Activated CD4-positive, alpha-beta T cell treated with anti-CD3 and anti-CD28 coated beads, Interleukin-2, amount 10 ng/mL, durations not matched to agents 24 days and 14 days (primary cell): ENCODE measurements at regions not wholly inside any gene's neighbourhood (a gene's known extent, or its start where the extent isn't known, plus 50 kb on each side); places are given as distances from the start of the nearest gene placed in this dataset.
"Not testable (repeated sequence)": the region's sequence is repeated elsewhere in the genome, so short reads cannot be mapped to it uniquely, and the experiment has no call there.

Experiments used
- DNase-seq: peaks from one replicate; pipeline ENCODE4 v3.0.0; 2022
- H3K27ac Mint-ChIP-seq: one replicate; pipeline ENCODE4 v1.8.0; 2022; ENCODE audit warnings: mild to moderate bottlenecking, mixed read lengths
- H3K27me3 Mint-ChIP-seq: one replicate; pipeline ENCODE4 v1.8.0; 2022; ENCODE audit warnings: mixed read lengths
- H3K36me3 Mint-ChIP-seq: one replicate; pipeline ENCODE4 v1.8.0; 2022; ENCODE audit warnings: low read depth, mild to moderate bottlenecking, mixed read lengths
- H3K4me1 Mint-ChIP-seq: one replicate; pipeline ENCODE4 v1.8.0; 2021; ENCODE audit warnings: mixed read lengths
- H3K4me3 Mint-ChIP-seq: one replicate; pipeline ENCODE4 v1.8.0; 2022; ENCODE audit warnings: mild to moderate bottlenecking, moderate library complexity, mixed read lengths
- H3K9me3 Mint-ChIP-seq: one replicate; pipeline ENCODE4 v1.8.0; 2021; ENCODE audit warnings: mixed read lengths
- intact Hi-C: fragments of 100-400 bp; cut with micrococcal nuclease; formaldehyde crosslinking; loops from one replicate; pipeline ENCODE4 v1.15.1; 2023

DNA sequence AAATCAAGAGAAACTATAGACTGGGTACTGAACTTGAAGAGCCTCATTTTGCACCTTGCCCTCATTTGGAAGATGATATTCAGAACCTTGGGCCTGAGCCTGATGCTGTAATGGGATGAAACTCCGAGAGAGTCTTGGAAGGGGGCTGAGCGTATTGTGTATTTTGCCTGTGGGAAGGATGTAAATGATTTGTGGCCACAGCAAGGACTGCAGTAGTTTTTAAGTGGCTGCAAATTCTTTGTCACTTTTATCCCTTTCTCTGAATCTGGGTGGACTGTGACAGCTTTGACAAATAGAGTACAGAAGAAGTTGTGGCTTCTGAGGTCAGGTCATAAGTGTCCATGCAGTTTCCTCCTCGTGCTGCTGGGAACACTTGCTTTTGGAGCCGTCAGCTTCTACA lies 221.2 kb downstream of the ADRA2A start:
- no peaks in the 10 kb centered on the region for H3K9me3 Mint-ChIP-seq
- intact Hi-C loops, result no loop called here
- DNase-seq, result no peak
- peaks cover 11% of the 10 kb centered on the region for H3K27me3 Mint-ChIP-seq
- no peak overlapping the region for H3K27ac Mint-ChIP-seq
- no peak overlapping the region for H3K4me3 Mint-ChIP-seq
- H3K36me3 Mint-ChIP-seq, result no peaks in the 10 kb centered on the region
- no peaks in the 10 kb centered on the region for H3K4me1 Mint-ChIP-seq

DNA sequence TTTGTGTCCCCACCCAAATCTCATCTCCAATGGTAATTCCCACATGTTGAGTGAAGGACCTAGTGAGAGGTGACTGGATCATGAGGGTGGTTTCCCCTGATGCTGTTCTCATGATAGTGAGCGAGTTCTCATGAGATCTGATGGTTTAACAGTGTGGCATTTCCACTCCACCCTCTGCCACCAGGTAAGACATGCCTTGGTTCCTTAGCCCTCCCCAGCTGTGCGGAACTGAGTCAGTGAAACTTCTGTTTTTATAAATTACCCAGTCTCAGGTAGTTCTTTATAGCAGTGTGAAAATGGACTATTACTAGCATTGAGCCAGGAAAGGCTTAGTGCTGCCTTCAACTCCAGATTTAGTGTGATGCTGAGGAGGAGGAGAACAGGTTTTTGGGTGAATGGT lies 222.2 kb downstream of the ADRA2A start:
- DNase-seq, result no peak
- intact Hi-C loops, result no loop called here
- H3K4me3 Mint-ChIP-seq, result no peak overlapping the region
- H3K36me3 Mint-ChIP-seq, result no peaks in the 10 kb centered on the region
- no peak overlapping the region for H3K27ac Mint-ChIP-seq
- no peaks in the 10 kb centered on the region for H3K9me3 Mint-ChIP-seq
- H3K27me3 Mint-ChIP-seq, result peaks cover 6% of the 10 kb centered on the region
- H3K4me1 Mint-ChIP-seq, result no peaks in the 10 kb centered on the region

DNA sequence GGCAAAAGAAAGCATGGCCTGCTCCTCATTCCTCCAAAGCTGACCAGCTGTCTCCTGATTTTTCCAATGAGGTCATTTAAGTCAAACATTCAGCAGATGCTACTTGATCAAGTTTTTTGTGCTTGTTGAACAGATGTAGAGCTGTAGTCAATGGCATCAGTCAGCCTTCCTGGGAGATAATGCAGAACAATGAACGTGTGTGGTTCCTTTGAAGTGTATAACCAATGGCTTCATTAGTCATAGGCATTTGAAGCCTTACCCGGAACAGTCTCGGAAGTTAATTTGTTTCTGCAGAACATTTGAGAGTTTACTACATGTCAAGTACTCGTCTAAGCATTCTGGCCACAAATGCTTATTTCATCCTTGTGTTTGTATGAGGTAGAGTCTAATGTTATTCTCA lies 227.1 kb downstream of the ADRA2A start:
- Mint-ChIP-seq H3K27me3 (no peaks in the 10 kb centered on the region), H3K9me3 (no peaks in the 10 kb centered on the region), H3K27ac (no peak overlapping the region), H3K4me3 (no peak overlapping the region), H3K4me1 (no peaks in the 10 kb centered on the region), H3K36me3 (no peaks in the 10 kb centered on the region)
- intact Hi-C loops, result no loop called here
- no peak for DNase-seq

GRCh38 chr10:111316722-111317212 lies 239.9 kb downstream of the ADRA2A start:
- no peak overlapping the region for H3K4me3 Mint-ChIP-seq
- no peaks in the 10 kb centered on the region for H3K4me1 Mint-ChIP-seq
- intact Hi-C loops, result no loop called here
- H3K9me3 Mint-ChIP-seq, result no peaks in the 10 kb centered on the region
- H3K27me3 Mint-ChIP-seq, result peaks cover 8% of the 10 kb centered on the region
- H3K36me3 Mint-ChIP-seq, result no peaks in the 10 kb centered on the region
- no peak overlapping the region for H3K27ac Mint-ChIP-seq
- no peak for DNase-seq

DNA sequence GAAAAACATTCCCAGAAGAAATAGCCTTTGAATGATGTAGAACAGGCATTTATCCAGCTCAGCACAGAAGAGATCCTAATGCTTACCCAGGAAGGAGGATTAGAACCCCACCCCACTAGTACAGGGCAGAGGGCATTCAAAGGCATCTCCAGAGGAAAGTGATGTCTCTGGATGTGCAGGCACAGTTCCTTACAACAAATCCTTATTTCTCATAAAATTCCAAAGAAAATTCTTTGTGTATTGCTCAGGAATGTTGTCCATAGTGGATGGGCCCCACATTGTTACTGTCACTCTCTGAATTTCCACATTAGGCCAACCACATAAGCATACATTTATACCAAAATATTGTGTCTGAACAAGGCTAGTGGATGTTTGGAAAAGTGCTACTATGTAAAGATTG lies 243.0 kb downstream of the ADRA2A start:
- H3K36me3 Mint-ChIP-seq, result no peaks in the 10 kb centered on the region
- no peaks in the 10 kb centered on the region for H3K9me3 Mint-ChIP-seq
- H3K27ac Mint-ChIP-seq, result no peak overlapping the region
- intact Hi-C loops, result no loop called here
- no peak for DNase-seq
- H3K27me3 Mint-ChIP-seq, result peaks cover 7% of the 10 kb centered on the region
- H3K4me3 Mint-ChIP-seq, result no peak overlapping the region
- H3K4me1 Mint-ChIP-seq, result no peaks in the 10 kb centered on the region

DNA sequence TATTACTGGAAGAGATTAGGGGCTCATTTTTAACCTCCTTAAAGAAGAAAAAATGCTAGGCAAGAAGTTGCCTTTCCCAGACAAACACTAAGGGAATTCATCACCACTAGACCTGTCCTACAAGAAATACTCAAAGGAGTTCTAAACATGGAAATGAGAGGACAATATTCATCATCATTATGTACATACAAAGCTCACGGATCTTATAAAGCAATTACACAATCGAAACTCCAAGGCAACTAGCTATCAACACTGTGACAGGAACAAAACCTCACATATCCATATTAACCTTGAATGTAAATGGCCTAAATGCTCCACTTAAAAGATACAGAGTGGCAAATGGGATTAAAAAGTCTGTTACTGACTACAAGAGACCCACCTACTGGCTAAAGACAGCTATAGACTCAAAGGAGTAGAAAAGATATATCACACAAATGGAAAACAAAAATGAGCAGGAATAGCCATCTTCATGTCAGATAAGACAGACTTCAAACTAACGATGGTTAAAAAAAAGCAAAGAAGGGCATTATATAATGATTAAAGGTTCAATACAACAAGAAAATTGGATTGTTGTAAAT lies 246.6 kb downstream of the ADRA2A start:
- no peaks in the 10 kb centered on the region for H3K4me1 Mint-ChIP-seq
- H3K36me3 Mint-ChIP-seq, result no peaks in the 10 kb centered on the region
- peaks cover 2% of the 10 kb centered on the region for H3K27me3 Mint-ChIP-seq
- no peaks in the 10 kb centered on the region for H3K9me3 Mint-ChIP-seq
- no peak overlapping the region for H3K4me3 Mint-ChIP-seq
- H3K27ac Mint-ChIP-seq, result no peak overlapping the region
- intact Hi-C loops, result no loop called here
- no peak for DNase-seq

DNA sequence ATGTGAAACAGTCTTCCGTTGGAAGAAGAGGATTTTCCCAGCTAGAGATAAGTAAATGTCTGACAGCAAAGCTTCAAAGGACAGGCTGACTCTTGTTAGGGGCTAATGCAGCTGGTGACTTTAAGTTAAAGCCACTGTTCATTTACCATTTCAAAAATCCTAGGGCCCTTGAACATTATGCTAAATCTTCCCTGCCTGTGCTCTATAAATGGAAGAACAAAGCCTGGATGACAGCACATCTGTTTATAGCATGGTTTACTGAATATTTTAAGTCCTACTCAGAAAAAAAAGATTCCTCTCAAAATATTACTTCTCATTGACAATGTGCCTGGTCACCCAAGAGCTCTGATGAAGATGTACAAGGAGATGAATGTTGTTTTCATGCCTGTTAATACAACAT lies 255.3 kb downstream of the ADRA2A start:
- intact Hi-C loops, H3K27me3 Mint-ChIP-seq, DNase-seq, H3K4me1 Mint-ChIP-seq, H3K4me3 Mint-ChIP-seq, H3K9me3 Mint-ChIP-seq, H3K36me3 Mint-ChIP-seq, H3K27ac Mint-ChIP-seq: not testable (repeated sequence)

DNA sequence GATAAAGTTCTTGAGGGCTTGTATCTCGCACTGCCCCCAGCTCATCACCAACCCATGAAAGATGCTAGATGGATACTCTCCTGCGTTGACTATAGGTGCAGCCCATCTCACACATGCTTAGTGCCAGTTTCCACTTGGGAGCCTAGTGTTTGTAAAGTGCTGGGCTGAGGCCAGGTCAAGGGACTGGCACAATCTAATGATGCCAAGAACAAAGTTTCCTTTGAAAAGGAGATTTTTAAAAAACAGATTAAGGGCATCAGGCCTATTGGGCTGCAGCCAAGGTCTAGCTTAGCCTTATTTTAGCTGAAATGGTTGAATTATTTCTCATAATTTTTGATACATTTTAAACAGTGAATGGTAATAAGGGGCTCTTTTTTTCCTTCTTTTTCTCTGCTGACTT lies 259.0 kb downstream of the ADRA2A start:
- Mint-ChIP-seq H3K36me3 (no peaks in the 10 kb centered on the region), H3K9me3 (peaks cover 9% of the 10 kb centered on the region), H3K4me1 (no peaks in the 10 kb centered on the region), H3K27ac (no peak overlapping the region), H3K27me3 (no peaks in the 10 kb centered on the region), H3K4me3 (no peak overlapping the region)
- no peak for DNase-seq
- intact Hi-C loops, result no loop called here

- no peaks in the 10 kb centered on the region for H3K27me3 Mint-ChIP-seq
- H3K36me3 Mint-ChIP-seq, result no peaks in the 10 kb centered on the region
- no peak for DNase-seq
- H3K4me1 Mint-ChIP-seq, result no peaks in the 10 kb centered on the region
- intact Hi-C loops, result no loop called here
- no peak overlapping the region for H3K4me3 Mint-ChIP-seq
- peaks cover 14% of the 10 kb centered on the region for H3K9me3 Mint-ChIP-seq
- no peak overlapping the region for H3K27ac Mint-ChIP-seq
Observed at GRCh38 chr10:111338035-111338434, 261.2 kb downstream of the ADRA2A start.

GRCh38 chr10:111338805-111339204 lies 262.0 kb downstream of the ADRA2A start:
- DNase-seq, result no peak
- no peaks in the 10 kb centered on the region for H3K4me1 Mint-ChIP-seq
- no peak overlapping the region for H3K4me3 Mint-ChIP-seq
- no peaks in the 10 kb centered on the region for H3K27me3 Mint-ChIP-seq
- peaks cover 15% of the 10 kb centered on the region for H3K9me3 Mint-ChIP-seq
- H3K27ac Mint-ChIP-seq, result no peak overlapping the region
- intact Hi-C loops, result no loop called here
- H3K36me3 Mint-ChIP-seq, result no peaks in the 10 kb centered on the region

DNA sequence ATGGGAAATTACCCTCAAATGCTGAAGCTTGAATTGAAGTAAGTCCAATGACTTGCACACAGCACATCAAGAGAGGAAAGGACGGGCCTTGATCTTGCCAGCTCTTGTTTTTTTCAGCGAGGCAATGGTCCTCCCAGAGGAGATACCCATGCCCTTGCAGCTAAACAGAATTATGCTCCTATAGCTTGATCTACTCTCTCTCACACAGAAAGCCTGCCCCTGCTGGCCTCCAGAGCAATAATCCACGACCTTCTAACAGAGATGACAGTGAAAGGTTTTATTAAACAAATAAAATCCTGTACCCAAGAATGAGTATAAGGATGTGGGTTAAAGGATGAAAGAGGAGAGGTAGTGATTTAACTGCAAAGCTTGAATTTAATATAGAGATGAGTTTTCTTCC lies 268.0 kb downstream of the ADRA2A start:
- H3K4me3 Mint-ChIP-seq, result no peak overlapping the region
- H3K27ac Mint-ChIP-seq, result no peak overlapping the region
- intact Hi-C loops, result no loop called here
- peaks cover 15% of the 10 kb centered on the region for H3K9me3 Mint-ChIP-seq
- H3K27me3 Mint-ChIP-seq, result peaks cover 2% of the 10 kb centered on the region
- no peaks in the 10 kb centered on the region for H3K4me1 Mint-ChIP-seq
- H3K36me3 Mint-ChIP-seq, result no peaks in the 10 kb centered on the region
- DNase-seq, result no peak

- Mint-ChIP-seq H3K36me3 (no peaks in the 10 kb centered on the region), H3K27ac (no peak overlapping the region), H3K27me3 (peaks cover 2% of the 10 kb centered on the region), H3K4me3 (no peak overlapping the region), H3K4me1 (no peaks in the 10 kb centered on the region), H3K9me3 (peaks cover 6% of the 10 kb centered on the region)
- intact Hi-C loops, result no loop called here
- DNase-seq, result no peak
Observed at GRCh38 chr10:111347386-111348013, 270.7 kb downstream of the ADRA2A start.

- Mint-ChIP-seq H3K9me3 (peaks cover under 1% of the 10 kb centered on the region), H3K27me3 (peaks cover 2% of the 10 kb centered on the region), H3K4me1 (no peaks in the 10 kb centered on the region), H3K4me3 (no peak overlapping the region), H3K27ac (no peak overlapping the region), H3K36me3 (no peaks in the 10 kb centered on the region)
- no peak for DNase-seq
- intact Hi-C loops, result no loop called here
Observed at GRCh38 chr10:111348076-111348475, 271.2 kb downstream of the ADRA2A start.

DNA sequence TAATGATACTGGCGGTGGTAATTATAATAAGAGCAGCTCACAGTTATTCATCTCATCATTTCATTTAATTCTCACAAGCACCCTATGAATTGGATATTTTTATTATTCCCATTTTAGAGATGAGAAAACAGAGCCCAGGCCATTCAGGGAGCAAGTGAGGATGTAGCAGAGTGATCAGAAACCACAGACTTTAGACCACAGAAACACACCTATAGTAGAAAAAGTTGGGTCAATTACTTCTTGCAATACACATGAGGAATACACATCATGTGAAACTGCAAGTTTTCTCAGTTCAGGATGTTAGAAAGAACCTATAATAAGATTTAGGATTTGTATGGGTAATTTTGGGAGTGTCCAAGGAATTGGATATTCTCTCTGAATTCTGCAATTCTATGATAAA lies 278.0 kb downstream of the ADRA2A start:
- H3K27ac Mint-ChIP-seq, result no peak overlapping the region
- H3K4me3 Mint-ChIP-seq, result no peak overlapping the region
- H3K27me3 Mint-ChIP-seq, result peaks cover 11% of the 10 kb centered on the region
- intact Hi-C loops, result no loop called here
- H3K36me3 Mint-ChIP-seq, result no peaks in the 10 kb centered on the region
- no peaks in the 10 kb centered on the region for H3K9me3 Mint-ChIP-seq
- no peaks in the 10 kb centered on the region for H3K4me1 Mint-ChIP-seq
- DNase-seq, result no peak

DNA sequence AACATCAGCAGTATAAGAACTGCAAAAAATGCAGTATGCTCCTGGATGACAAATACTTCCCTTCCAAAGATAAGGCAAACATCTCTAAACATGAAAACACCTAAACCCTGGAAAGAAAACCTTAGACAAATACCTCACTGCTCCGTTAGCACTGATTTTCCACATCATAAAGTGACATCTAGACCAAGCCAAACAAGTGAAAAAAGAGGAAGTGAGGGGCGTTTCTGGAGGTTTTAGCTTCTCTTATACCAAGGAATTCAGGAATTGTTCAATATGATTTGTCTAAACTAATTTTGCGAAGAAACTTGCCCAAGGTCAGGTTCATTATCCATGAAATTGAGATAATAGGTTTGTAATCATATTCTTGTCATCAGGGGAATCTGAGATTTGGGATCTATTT lies 279.7 kb downstream of the ADRA2A start:
- H3K27me3 Mint-ChIP-seq, result peaks cover 11% of the 10 kb centered on the region
- H3K36me3 Mint-ChIP-seq, result no peaks in the 10 kb centered on the region
- no peaks in the 10 kb centered on the region for H3K9me3 Mint-ChIP-seq
- DNase-seq, result no peak
- intact Hi-C loops, result no loop called here
- no peak overlapping the region for H3K4me3 Mint-ChIP-seq
- no peak overlapping the region for H3K27ac Mint-ChIP-seq
- no peaks in the 10 kb centered on the region for H3K4me1 Mint-ChIP-seq
